Glutamatergic neuron (in vitro differentiated cells): ENCODE measurements at regions not wholly inside any gene's neighbourhood (a gene's known extent, or its start where the extent isn't known, plus 50 kb on each side); places are given as distances from the start of the nearest gene placed in this dataset.

ENCODE experiments used
- DNase-seq: peaks from one replicate; pipeline ENCODE4 v3.0.0; 2022
- H3K27ac Mint-ChIP-seq: one replicate; pipeline ENCODE4 v1.8.0; 2020; ENCODE audit warnings: mild to moderate bottlenecking, mixed read lengths, inconsistent platforms; ENCODE audit not compliant: unreplicated experiment
- H3K27me3 Mint-ChIP-seq: one replicate; pipeline ENCODE4 v1.8.0; 2020; ENCODE audit warnings: mild to moderate bottlenecking, moderate library complexity, mixed read lengths, inconsistent platforms; ENCODE audit not compliant: unreplicated experiment
- H3K36me3 Mint-ChIP-seq: one replicate; pipeline ENCODE4 v1.8.0; 2020; ENCODE audit warnings: mild to moderate bottlenecking, mixed read lengths, inconsistent platforms; ENCODE audit not compliant: unreplicated experiment
- H3K4me1 Mint-ChIP-seq: one replicate; pipeline ENCODE4 v1.8.0; 2020; ENCODE audit warnings: mild to moderate bottlenecking, low read depth, mixed read lengths, inconsistent platforms; ENCODE audit not compliant: unreplicated experiment
- H3K4me3 Mint-ChIP-seq: one replicate; pipeline ENCODE4 v1.8.0; 2020; ENCODE audit warnings: mild to moderate bottlenecking, mixed read lengths, inconsistent platforms; ENCODE audit not compliant: unreplicated experiment
- H3K9me3 Mint-ChIP-seq: one replicate; pipeline ENCODE4 v1.8.0; 2020; ENCODE audit warnings: mild to moderate bottlenecking, moderate library complexity, mixed read lengths, inconsistent platforms; ENCODE audit not compliant: unreplicated experiment
- TF ChIP-seq, protein P1 (sequence below): fragments of 200-600 bp; sonication (generic); IDR thresholded peaks from one replicate; pipeline ENCODE4 v1.5.0; 2021; ENCODE audit not compliant: partially characterized antibody, unreplicated experiment

DNA sequence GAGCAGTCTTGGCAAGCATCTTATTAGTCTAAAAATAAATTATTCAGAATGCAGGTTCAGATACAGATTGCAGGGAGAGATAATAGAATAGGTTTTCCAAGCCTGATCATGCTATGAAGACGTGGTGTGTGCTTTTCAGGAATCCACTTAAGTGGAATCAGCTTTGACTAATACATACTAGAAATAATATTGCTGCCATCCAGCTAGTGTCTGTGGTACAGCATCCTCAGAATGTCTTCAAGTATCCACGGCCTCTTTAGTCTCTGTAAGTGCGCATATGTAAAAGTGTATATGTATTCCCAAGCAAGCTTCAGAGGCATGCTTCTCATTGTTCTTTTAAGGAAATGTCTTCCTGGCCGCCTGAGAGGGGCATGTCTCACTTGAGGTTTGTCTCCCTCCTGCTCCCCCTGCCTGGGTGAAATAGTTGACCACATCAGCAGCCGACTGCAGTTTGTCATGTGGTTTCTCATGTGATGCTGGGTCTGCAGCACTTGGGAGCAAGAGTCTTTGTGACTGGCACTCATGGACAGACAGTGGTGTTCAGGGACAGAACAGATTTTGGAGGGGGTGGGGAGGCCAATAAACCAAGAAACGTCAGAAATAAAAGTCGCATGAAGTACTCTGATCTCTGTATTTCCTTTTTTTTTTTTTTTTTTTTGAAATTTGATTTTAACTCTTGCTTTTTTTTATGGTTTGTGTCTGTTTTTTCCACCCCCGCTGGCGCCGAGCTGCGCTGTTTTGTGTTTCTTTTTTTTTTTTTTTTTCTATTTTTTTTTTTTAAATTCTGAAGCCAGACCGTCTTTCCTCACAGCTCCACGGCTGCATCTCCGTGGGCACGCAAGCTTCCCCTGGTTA is 150.8 kb downstream of the PRL start:
- TF ChIP-seq, protein P1, sequence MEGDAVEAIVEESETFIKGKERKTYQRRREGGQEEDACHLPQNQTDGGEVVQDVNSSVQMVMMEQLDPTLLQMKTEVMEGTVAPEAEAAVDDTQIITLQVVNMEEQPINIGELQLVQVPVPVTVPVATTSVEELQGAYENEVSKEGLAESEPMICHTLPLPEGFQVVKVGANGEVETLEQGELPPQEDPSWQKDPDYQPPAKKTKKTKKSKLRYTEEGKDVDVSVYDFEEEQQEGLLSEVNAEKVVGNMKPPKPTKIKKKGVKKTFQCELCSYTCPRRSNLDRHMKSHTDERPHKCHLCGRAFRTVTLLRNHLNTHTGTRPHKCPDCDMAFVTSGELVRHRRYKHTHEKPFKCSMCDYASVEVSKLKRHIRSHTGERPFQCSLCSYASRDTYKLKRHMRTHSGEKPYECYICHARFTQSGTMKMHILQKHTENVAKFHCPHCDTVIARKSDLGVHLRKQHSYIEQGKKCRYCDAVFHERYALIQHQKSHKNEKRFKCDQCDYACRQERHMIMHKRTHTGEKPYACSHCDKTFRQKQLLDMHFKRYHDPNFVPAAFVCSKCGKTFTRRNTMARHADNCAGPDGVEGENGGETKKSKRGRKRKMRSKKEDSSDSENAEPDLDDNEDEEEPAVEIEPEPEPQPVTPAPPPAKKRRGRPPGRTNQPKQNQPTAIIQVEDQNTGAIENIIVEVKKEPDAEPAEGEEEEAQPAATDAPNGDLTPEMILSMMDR, result no peak
- H3K4me3 Mint-ChIP-seq, result peak overlapping the region; percentile 53
- peaks cover 12% of the 10 kb centered on the region for H3K9me3 Mint-ChIP-seq
- DNase-seq, result no peak
- H3K27ac Mint-ChIP-seq, result peak overlapping the region; percentile 65
- peaks cover 56% of the 10 kb centered on the region for H3K4me1 Mint-ChIP-seq
- no peaks in the 10 kb centered on the region for H3K36me3 Mint-ChIP-seq
- peaks cover 6% of the 10 kb centered on the region for H3K27me3 Mint-ChIP-seq

GRCh38 chr6:22146678-22146930 is 150.2 kb downstream of the PRL start:
- H3K4me3 Mint-ChIP-seq, result peak overlapping the region; percentile 45
- H3K4me1 Mint-ChIP-seq, result peaks cover 51% of the 10 kb centered on the region
- DNase-seq, result no peak
- TF ChIP-seq, protein P1, result no peak
- peak overlapping the region; percentile 45 for H3K27ac Mint-ChIP-seq
- H3K27me3 Mint-ChIP-seq, result peaks cover 6% of the 10 kb centered on the region
- no peaks in the 10 kb centered on the region for H3K36me3 Mint-ChIP-seq
- peaks cover 12% of the 10 kb centered on the region for H3K9me3 Mint-ChIP-seq

DNA sequence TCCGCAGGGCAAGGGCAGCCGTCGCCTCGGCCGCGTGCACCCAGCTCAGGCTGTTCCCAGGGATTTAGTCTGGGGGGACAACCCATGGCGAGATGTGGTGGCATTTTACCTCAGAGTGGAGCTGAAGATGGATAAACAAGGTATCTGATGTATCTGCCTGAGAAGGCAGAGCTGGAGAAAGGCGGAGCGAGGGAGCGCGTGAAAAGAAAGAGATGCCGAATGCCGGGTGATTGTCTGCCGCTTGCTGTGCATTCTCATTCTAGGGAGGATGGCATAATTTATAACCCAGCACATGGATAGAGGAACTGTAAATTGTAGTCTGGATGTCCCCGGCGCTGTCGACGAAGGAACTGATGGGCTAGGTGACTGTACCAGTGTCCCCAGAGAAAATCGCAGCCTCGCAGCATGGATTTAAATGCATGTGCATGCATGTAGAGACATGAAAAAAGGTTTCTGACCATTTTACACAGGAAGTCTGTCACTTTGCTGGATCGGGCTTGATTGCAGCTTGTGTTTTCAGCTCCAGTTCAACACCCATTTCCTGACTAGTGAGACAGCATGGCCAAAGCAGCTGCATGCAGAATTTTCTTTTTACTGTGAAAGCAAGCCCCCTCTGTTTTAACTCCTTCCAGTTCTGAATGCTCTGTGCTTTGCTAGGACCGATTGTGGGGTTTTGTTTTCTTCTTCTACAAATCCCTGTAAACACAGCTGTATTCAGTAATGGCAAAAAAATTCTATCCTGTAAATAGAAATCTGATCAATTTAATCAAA is 149.7 kb downstream of the PRL start:
- Mint-ChIP-seq H3K27me3 (peaks cover 6% of the 10 kb centered on the region), H3K4me3 (peak overlapping the region; percentile 45), H3K9me3 (peaks cover 12% of the 10 kb centered on the region), H3K27ac (peak overlapping the region; percentile 45), H3K4me1 (peaks cover 50% of the 10 kb centered on the region), H3K36me3 (no peaks in the 10 kb centered on the region)
- TF ChIP-seq, protein P1, result no peak
- DNase-seq, result peak; percentile 44

DNA sequence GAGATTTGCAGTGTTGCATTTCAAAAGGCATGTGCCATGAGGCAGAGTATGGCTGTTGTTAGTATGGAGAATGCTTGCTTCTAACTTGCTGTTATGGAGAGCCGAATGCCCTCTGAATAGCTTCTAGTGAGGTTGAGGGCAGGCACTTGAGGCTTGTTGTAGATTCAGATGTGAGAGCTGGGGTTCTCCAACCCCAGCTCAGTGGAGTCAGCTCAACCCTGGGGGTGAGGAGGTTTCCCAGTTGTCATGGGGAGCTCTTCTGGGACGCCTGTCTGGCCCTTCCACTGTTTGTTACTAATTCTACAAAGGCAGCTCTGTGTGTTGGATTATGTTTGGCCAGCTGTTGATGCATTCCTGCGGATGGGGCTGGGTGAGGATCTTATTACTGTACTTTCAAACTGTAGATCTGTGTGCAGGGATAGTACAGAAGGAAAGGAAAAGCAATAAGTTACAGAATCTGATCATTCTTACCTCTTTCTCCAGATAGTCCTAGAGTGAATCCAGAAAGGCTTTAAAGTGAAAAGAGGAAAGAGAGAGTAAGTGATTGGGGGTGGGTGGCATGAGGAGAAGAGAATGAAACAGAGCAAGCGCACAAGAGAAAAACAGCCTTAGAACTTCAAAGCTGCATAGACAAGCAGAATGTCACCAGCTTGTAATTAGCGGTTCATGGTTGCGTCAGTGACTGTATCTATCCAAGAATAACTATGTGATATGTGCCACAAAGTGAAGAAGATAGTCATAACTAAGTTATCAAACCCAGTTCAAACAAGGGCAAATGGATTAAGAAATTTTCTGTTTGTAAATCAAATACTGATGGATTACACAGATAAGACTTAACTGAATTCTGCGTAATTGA is 148.7 kb downstream of the PRL start:
- peaks cover 50% of the 10 kb centered on the region for H3K4me1 Mint-ChIP-seq
- TF ChIP-seq, protein P1, result no peak
- peak overlapping the region; percentile 53 for H3K4me3 Mint-ChIP-seq
- peaks cover 12% of the 10 kb centered on the region for H3K9me3 Mint-ChIP-seq
- peak overlapping the region; percentile 45 for H3K27ac Mint-ChIP-seq
- H3K27me3 Mint-ChIP-seq, result peaks cover 6% of the 10 kb centered on the region
- H3K36me3 Mint-ChIP-seq, result no peaks in the 10 kb centered on the region
- DNase-seq, result no peak
